ENCODE measurements at regions not wholly inside any gene's neighbourhood (a gene's known extent, or its start where the extent isn't known, plus 50 kb on each side); places are given as distances from the start of the nearest gene placed in this dataset.
"Not testable (repeated sequence)": the region's sequence is repeated elsewhere in the genome, so short reads cannot be mapped to it uniquely, and the experiment has no call there.

- no peak for DNase-seq
These were observed 655.3 kb downstream of the SH3BGRL start for GRCh38 chrX:81857192-81857591.

GRCh38 chrX:81866873-81867272 lies 665.0 kb downstream of the SH3BGRL start:
- DNase-seq: no peak

GRCh38 chrX:81868979-81869378 lies 667.1 kb downstream of the SH3BGRL start:
- DNase-seq: no peak

GRCh38 chrX:81874807-81875206 lies 672.9 kb downstream of the SH3BGRL start:
- no peak for DNase-seq

GRCh38 chrX:81875800-81876199 lies 673.9 kb downstream of the SH3BGRL start:
- no peak for DNase-seq

- DNase-seq: no peak
These were observed 674.5 kb downstream of the SH3BGRL start for GRCh38 chrX:81876437-81876836.

- DNase-seq: no peak
These were observed 688.6 kb downstream of the SH3BGRL start for GRCh38 chrX:81890521-81890920.

GRCh38 chrX:81900522-81900921 lies 698.6 kb downstream of the SH3BGRL start:
- no peak for DNase-seq

GRCh38 chrX:81925812-81926211 lies 723.9 kb downstream of the SH3BGRL start:
- DNase-seq: no peak

- DNase-seq: not testable (repeated sequence)
These were observed 744.0 kb downstream of the SH3BGRL start for GRCh38 chrX:81945911-81946310.

GRCh38 chrX:81957318-81957717 lies 755.4 kb downstream of the SH3BGRL start:
- DNase-seq: no peak

- peak; percentile 31 for DNase-seq
These were observed 756.1 kb downstream of the SH3BGRL start for GRCh38 chrX:81957900-81958545.

GRCh38 chrX:81959964-81960363 lies 758.1 kb downstream of the SH3BGRL start:
- no peak for DNase-seq

- not testable (repeated sequence) for DNase-seq
These were observed 772.5 kb downstream of the SH3BGRL start for GRCh38 chrX:81974413-81974812.

GRCh38 chrX:81979806-81980515 lies 778.1 kb downstream of the SH3BGRL start:
- no peak for DNase-seq

GRCh38 chrX:81987217-81987616 lies 785.3 kb downstream of the SH3BGRL start:
- not testable (repeated sequence) for DNase-seq

- DNase-seq: no peak
These were observed 794.3 kb downstream of the SH3BGRL start for GRCh38 chrX:81996166-81996565.

GRCh38 chrX:82029571-82030218 lies 827.8 kb downstream of the SH3BGRL start:
- no peak for DNase-seq

GRCh38 chrX:82031250-82031649 lies 829.3 kb downstream of the SH3BGRL start:
- no peak for DNase-seq

- DNase-seq: no peak
These were observed 836.9 kb downstream of the SH3BGRL start for GRCh38 chrX:82038793-82039192.

GRCh38 chrX:82041034-82041433 lies 839.1 kb downstream of the SH3BGRL start:
- DNase-seq: no peak

GRCh38 chrX:82058728-82059127 lies 856.8 kb downstream of the SH3BGRL start:
- DNase-seq: no peak

- no peak for DNase-seq
These were observed 869.0 kb downstream of the SH3BGRL start for GRCh38 chrX:82070948-82071347.

GRCh38 chrX:82081027-82081426 lies 879.1 kb downstream of the SH3BGRL start:
- DNase-seq: no peak
